HFFc6 (cell line): ENCODE measurements at regions not wholly inside any gene's neighbourhood (a gene's known extent, or its start where the extent isn't known, plus 50 kb on each side); places are given as distances from the start of the nearest gene placed in this dataset.

Experiments
- DNase-seq: peaks from one replicate; pipeline ENCODE4 v3.0.0-alpha.2; 2018
- H3K27ac Mint-ChIP-seq: 2 replicates; pipeline ENCODE4 v1.8.0; 2020; ENCODE audit warnings: mild to moderate bottlenecking, mixed read lengths
- H3K27me3 Mint-ChIP-seq: 2 replicates; pipeline ENCODE4 v1.8.0; 2021; ENCODE audit warnings: mild to moderate bottlenecking, moderate library complexity, mixed read lengths; ENCODE audit not compliant: insufficient read depth
- H3K36me3 Mint-ChIP-seq: 2 replicates; pipeline ENCODE4 v1.8.0; 2021; ENCODE audit warnings: low read depth, mixed read lengths
- H3K4me1 Mint-ChIP-seq: 2 replicates; pipeline ENCODE4 v1.8.0; 2020; ENCODE audit warnings: low read depth, mixed read lengths
- H3K4me3 Mint-ChIP-seq: 2 replicates; pipeline ENCODE4 v1.8.0; 2020; ENCODE audit warnings: mild to moderate bottlenecking, moderate library complexity, mixed read lengths
- H3K9me3 Mint-ChIP-seq: 2 replicates; pipeline ENCODE4 v1.8.0; 2020; ENCODE audit warnings: mild to moderate bottlenecking, mixed read lengths
- CTCF ChIP-seq: fragments of 200-600 bp; sonication (generic); IDR thresholded peaks from 2 replicates; pipeline ENCODE4 v1.5.0; 2021; ENCODE audit warnings: antibody characterized with exemption, mild to moderate bottlenecking

GRCh38 chr7:41917-42565 is 150.3 kb upstream of the FAM20C start:
- peaks cover 31% of the 10 kb centered on the region for H3K27me3 Mint-ChIP-seq
- no peaks in the 10 kb centered on the region for H3K36me3 Mint-ChIP-seq
- peaks cover 5% of the 10 kb centered on the region; the same call in 1 of the 2 replicates for H3K4me1 Mint-ChIP-seq
- no peak for TF ChIP-seq CTCF
- H3K27ac Mint-ChIP-seq = no peak overlapping the region
- H3K9me3 Mint-ChIP-seq = no peaks in the 10 kb centered on the region
- H3K4me3 Mint-ChIP-seq = no peak overlapping the region
- DNase-seq = no peak

- Mint-ChIP-seq H3K4me1 (peaks cover 5% of the 10 kb centered on the region; the same call in 1 of the 2 replicates), H3K36me3 (no peaks in the 10 kb centered on the region), H3K27me3 (peaks cover 33% of the 10 kb centered on the region), H3K27ac (no peak overlapping the region), H3K4me3 (no peak overlapping the region), H3K9me3 (no peaks in the 10 kb centered on the region)
- no peak for DNase-seq
- no peak for TF ChIP-seq CTCF
Observed at GRCh38 chr7:43791-44540, 148.4 kb upstream of the FAM20C start.

- no peaks in the 10 kb centered on the region for H3K36me3 Mint-ChIP-seq
- H3K27me3 Mint-ChIP-seq = peaks cover 33% of the 10 kb centered on the region
- DNase-seq = no peak
- no peak overlapping the region for H3K27ac Mint-ChIP-seq
- peaks cover 5% of the 10 kb centered on the region; the same call in 1 of the 2 replicates for H3K4me1 Mint-ChIP-seq
- TF ChIP-seq CTCF = no peak
- no peaks in the 10 kb centered on the region for H3K9me3 Mint-ChIP-seq
- H3K4me3 Mint-ChIP-seq = no peak overlapping the region
Observed at GRCh38 chr7:44541-44896, 147.9 kb upstream of the FAM20C start.

GRCh38 chr7:45106-46090 is 147.0 kb upstream of the FAM20C start:
- no peaks in the 10 kb centered on the region for H3K9me3 Mint-ChIP-seq
- H3K4me3 Mint-ChIP-seq = no peak overlapping the region
- TF ChIP-seq CTCF = no peak
- no peaks in the 10 kb centered on the region for H3K36me3 Mint-ChIP-seq
- H3K4me1 Mint-ChIP-seq = peaks cover 5% of the 10 kb centered on the region; the same call in 1 of the 2 replicates
- peaks cover 33% of the 10 kb centered on the region for H3K27me3 Mint-ChIP-seq
- H3K27ac Mint-ChIP-seq = no peak overlapping the region
- no peak for DNase-seq

- DNase-seq = no peak
- Mint-ChIP-seq H3K27me3 (peaks cover 29% of the 10 kb centered on the region), H3K4me1 (peaks cover 5% of the 10 kb centered on the region; the same call in 1 of the 2 replicates), H3K36me3 (no peaks in the 10 kb centered on the region), H3K27ac (no peak overlapping the region), H3K4me3 (no peak overlapping the region), H3K9me3 (no peaks in the 10 kb centered on the region)
- TF ChIP-seq CTCF = no peak
Observed at GRCh38 chr7:46123-46829, 146.1 kb upstream of the FAM20C start.
